ENCODE measurements at regions not wholly inside any gene's neighbourhood (a gene's known extent, or its start where the extent isn't known, plus 50 kb on each side); places are given as distances from the start of the nearest gene placed in this dataset.
"Not testable (repeated sequence)": the region's sequence is repeated elsewhere in the genome, so short reads cannot be mapped to it uniquely, and the experiment has no call there.

- H3K4me3 ChIP-seq (ENCODE audit: low read length), result no peak overlapping the region
- H3K9ac ChIP-seq (ENCODE audit: low read length), result no peak overlapping the region
- no peaks in the 10 kb centered on the region for H3K9me3 ChIP-seq (ENCODE audit: control insufficient read depth, low read depth, low read length)
- H3K27me3 ChIP-seq (ENCODE audit: control insufficient read depth, insufficient read depth, low read length), result no peaks in the 10 kb centered on the region
- H3K36me3 ChIP-seq (ENCODE audit: control insufficient read depth, low read depth, low read length), result no peaks in the 10 kb centered on the region
- H3K4me1 ChIP-seq (ENCODE audit: control insufficient read depth, low read depth, low read length), result no peaks in the 10 kb centered on the region
- H3K27ac ChIP-seq (ENCODE audit: low read length), result no peak overlapping the region
Observed at GRCh38 chr1:60257531-60257930, 184.0 kb upstream of the C1orf87 start.

- H3K27ac ChIP-seq (ENCODE audit: low read length), result no peak overlapping the region
- H3K36me3 ChIP-seq (ENCODE audit: control insufficient read depth, low read depth, low read length), result no peaks in the 10 kb centered on the region
- no peak overlapping the region for H3K9ac ChIP-seq (ENCODE audit: low read length)
- H3K4me1 ChIP-seq (ENCODE audit: control insufficient read depth, low read depth, low read length), result no peaks in the 10 kb centered on the region
- H3K4me3 ChIP-seq (ENCODE audit: low read length), result no peak overlapping the region
- no peaks in the 10 kb centered on the region for H3K9me3 ChIP-seq (ENCODE audit: control insufficient read depth, low read depth, low read length)
- no peaks in the 10 kb centered on the region for H3K27me3 ChIP-seq (ENCODE audit: control insufficient read depth, insufficient read depth, low read length)
Observed at GRCh38 chr1:60255565-60255964, 182.0 kb upstream of the C1orf87 start.

GRCh38 chr1:60251426-60251825 is 177.9 kb upstream of the C1orf87 start:
- Histone ChIP-seq H3K9me3 (ENCODE audit: control insufficient read depth, low read depth, low read length) (no peaks in the 10 kb centered on the region), H3K4me3 (ENCODE audit: low read length) (no peak overlapping the region), H3K9ac (ENCODE audit: low read length) (no peak overlapping the region), H3K36me3 (ENCODE audit: control insufficient read depth, low read depth, low read length) (no peaks in the 10 kb centered on the region), H3K4me1 (ENCODE audit: control insufficient read depth, low read depth, low read length) (no peaks in the 10 kb centered on the region), H3K27ac (ENCODE audit: low read length) (no peak overlapping the region), H3K27me3 (ENCODE audit: control insufficient read depth, insufficient read depth, low read length) (no peaks in the 10 kb centered on the region)

GRCh38 chr1:60247467-60247866 is 173.9 kb upstream of the C1orf87 start:
- H3K4me3 ChIP-seq (ENCODE audit: low read length); H3K9ac ChIP-seq (ENCODE audit: low read length); H3K27ac ChIP-seq (ENCODE audit: low read length); H3K9me3 ChIP-seq (ENCODE audit: control insufficient read depth, low read depth, low read length); H3K4me1 ChIP-seq (ENCODE audit: control insufficient read depth, low read depth, low read length); H3K27me3 ChIP-seq (ENCODE audit: control insufficient read depth, insufficient read depth, low read length); H3K36me3 ChIP-seq (ENCODE audit: control insufficient read depth, low read depth, low read length): not testable (repeated sequence)

GRCh38 chr1:60245324-60245723 is 171.8 kb upstream of the C1orf87 start:
- Histone ChIP-seq H3K36me3 (ENCODE audit: control insufficient read depth, low read depth, low read length) (no peaks in the 10 kb centered on the region), H3K4me3 (ENCODE audit: low read length) (no peak overlapping the region), H3K9me3 (ENCODE audit: control insufficient read depth, low read depth, low read length) (no peaks in the 10 kb centered on the region), H3K27me3 (ENCODE audit: control insufficient read depth, insufficient read depth, low read length) (no peaks in the 10 kb centered on the region), H3K9ac (ENCODE audit: low read length) (no peak overlapping the region), H3K27ac (ENCODE audit: low read length) (no peak overlapping the region), H3K4me1 (ENCODE audit: control insufficient read depth, low read depth, low read length) (no peaks in the 10 kb centered on the region)

GRCh38 chr1:60244906-60245305 is 171.3 kb upstream of the C1orf87 start:
- H3K27me3 ChIP-seq (ENCODE audit: control insufficient read depth, insufficient read depth, low read length), result no peaks in the 10 kb centered on the region
- no peaks in the 10 kb centered on the region for H3K36me3 ChIP-seq (ENCODE audit: control insufficient read depth, low read depth, low read length)
- H3K9ac ChIP-seq (ENCODE audit: low read length), result no peak overlapping the region
- H3K9me3 ChIP-seq (ENCODE audit: control insufficient read depth, low read depth, low read length), result no peaks in the 10 kb centered on the region
- H3K4me3 ChIP-seq (ENCODE audit: low read length), result no peak overlapping the region
- no peaks in the 10 kb centered on the region for H3K4me1 ChIP-seq (ENCODE audit: control insufficient read depth, low read depth, low read length)
- no peak overlapping the region for H3K27ac ChIP-seq (ENCODE audit: low read length)

GRCh38 chr1:60235275-60235674 is 161.7 kb upstream of the C1orf87 start:
- Histone ChIP-seq H3K27me3 (ENCODE audit: control insufficient read depth, insufficient read depth, low read length) (no peaks in the 10 kb centered on the region), H3K9me3 (ENCODE audit: control insufficient read depth, low read depth, low read length) (no peaks in the 10 kb centered on the region), H3K4me3 (ENCODE audit: low read length) (no peak overlapping the region), H3K4me1 (ENCODE audit: control insufficient read depth, low read depth, low read length) (no peaks in the 10 kb centered on the region), H3K27ac (ENCODE audit: low read length) (no peak overlapping the region), H3K9ac (ENCODE audit: low read length) (no peak overlapping the region), H3K36me3 (ENCODE audit: control insufficient read depth, low read depth, low read length) (no peaks in the 10 kb centered on the region)

- Histone ChIP-seq H3K9ac (ENCODE audit: low read length) (no peak overlapping the region), H3K4me3 (ENCODE audit: low read length) (no peak overlapping the region), H3K9me3 (ENCODE audit: control insufficient read depth, low read depth, low read length) (no peaks in the 10 kb centered on the region), H3K27me3 (ENCODE audit: control insufficient read depth, insufficient read depth, low read length) (no peaks in the 10 kb centered on the region), H3K36me3 (ENCODE audit: control insufficient read depth, low read depth, low read length) (no peaks in the 10 kb centered on the region), H3K4me1 (ENCODE audit: control insufficient read depth, low read depth, low read length) (no peaks in the 10 kb centered on the region), H3K27ac (ENCODE audit: low read length) (no peak overlapping the region)
Observed at GRCh38 chr1:60234776-60235175, 161.2 kb upstream of the C1orf87 start.

- H3K4me1 ChIP-seq (ENCODE audit: control insufficient read depth, low read depth, low read length), result no peaks in the 10 kb centered on the region
- no peaks in the 10 kb centered on the region for H3K9me3 ChIP-seq (ENCODE audit: control insufficient read depth, low read depth, low read length)
- H3K4me3 ChIP-seq (ENCODE audit: low read length), result no peak overlapping the region
- no peaks in the 10 kb centered on the region for H3K27me3 ChIP-seq (ENCODE audit: control insufficient read depth, insufficient read depth, low read length)
- H3K36me3 ChIP-seq (ENCODE audit: control insufficient read depth, low read depth, low read length), result no peaks in the 10 kb centered on the region
- H3K9ac ChIP-seq (ENCODE audit: low read length), result no peak overlapping the region
- no peak overlapping the region for H3K27ac ChIP-seq (ENCODE audit: low read length)
Observed at GRCh38 chr1:60229821-60230220, 156.3 kb upstream of the C1orf87 start.

GRCh38 chr1:60228041-60228491 is 154.5 kb upstream of the C1orf87 start:
- H3K27ac ChIP-seq (ENCODE audit: low read length), result no peak overlapping the region
- H3K36me3 ChIP-seq (ENCODE audit: control insufficient read depth, low read depth, low read length), result no peaks in the 10 kb centered on the region
- no peak overlapping the region for H3K9ac ChIP-seq (ENCODE audit: low read length)
- H3K4me3 ChIP-seq (ENCODE audit: low read length), result no peak overlapping the region
- no peaks in the 10 kb centered on the region for H3K9me3 ChIP-seq (ENCODE audit: control insufficient read depth, low read depth, low read length)
- H3K27me3 ChIP-seq (ENCODE audit: control insufficient read depth, insufficient read depth, low read length), result no peaks in the 10 kb centered on the region
- no peaks in the 10 kb centered on the region for H3K4me1 ChIP-seq (ENCODE audit: control insufficient read depth, low read depth, low read length)

- H3K9me3 ChIP-seq (ENCODE audit: control insufficient read depth, low read depth, low read length), result no peaks in the 10 kb centered on the region
- no peaks in the 10 kb centered on the region for H3K36me3 ChIP-seq (ENCODE audit: control insufficient read depth, low read depth, low read length)
- no peak overlapping the region for H3K27ac ChIP-seq (ENCODE audit: low read length)
- no peak overlapping the region for H3K4me3 ChIP-seq (ENCODE audit: low read length)
- no peaks in the 10 kb centered on the region for H3K27me3 ChIP-seq (ENCODE audit: control insufficient read depth, insufficient read depth, low read length)
- H3K4me1 ChIP-seq (ENCODE audit: control insufficient read depth, low read depth, low read length), result no peaks in the 10 kb centered on the region
- no peak overlapping the region for H3K9ac ChIP-seq (ENCODE audit: low read length)
Observed at GRCh38 chr1:60227601-60228000, 154.0 kb upstream of the C1orf87 start.

GRCh38 chr1:60225486-60225885 is 151.9 kb upstream of the C1orf87 start:
- H3K4me3 ChIP-seq (ENCODE audit: low read length), result no peak overlapping the region
- H3K27me3 ChIP-seq (ENCODE audit: control insufficient read depth, insufficient read depth, low read length), result no peaks in the 10 kb centered on the region
- H3K4me1 ChIP-seq (ENCODE audit: control insufficient read depth, low read depth, low read length), result no peaks in the 10 kb centered on the region
- H3K9ac ChIP-seq (ENCODE audit: low read length), result no peak overlapping the region
- no peak overlapping the region for H3K27ac ChIP-seq (ENCODE audit: low read length)
- no peaks in the 10 kb centered on the region for H3K36me3 ChIP-seq (ENCODE audit: control insufficient read depth, low read depth, low read length)
- H3K9me3 ChIP-seq (ENCODE audit: control insufficient read depth, low read depth, low read length), result no peaks in the 10 kb centered on the region
